ENCODE measurements at regions not wholly inside any gene's neighbourhood (a gene's known extent, or its start where the extent isn't known, plus 50 kb on each side); places are given as distances from the start of the nearest gene placed in this dataset.

DNA sequence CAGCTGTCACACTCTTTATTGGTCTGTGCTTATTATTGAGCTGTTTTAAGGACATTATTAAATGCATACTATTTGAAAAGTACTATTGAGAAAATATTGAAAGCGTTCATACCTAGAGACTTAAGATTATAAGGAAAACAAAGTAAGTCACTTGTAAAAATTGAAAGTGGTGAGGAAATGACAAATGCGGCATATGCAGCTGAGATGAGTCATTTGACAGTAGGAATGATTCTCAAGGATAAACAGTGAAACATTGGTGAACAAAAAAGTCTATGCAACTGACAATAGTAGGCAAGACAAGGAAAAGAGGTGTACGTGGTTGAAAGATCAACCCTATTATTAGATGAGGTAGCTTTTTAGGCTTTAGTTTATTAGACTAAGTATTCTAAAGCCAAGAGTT lies 82.6 kb upstream of the MAP10 start:
- TF ChIP-seq, protein P1, sequence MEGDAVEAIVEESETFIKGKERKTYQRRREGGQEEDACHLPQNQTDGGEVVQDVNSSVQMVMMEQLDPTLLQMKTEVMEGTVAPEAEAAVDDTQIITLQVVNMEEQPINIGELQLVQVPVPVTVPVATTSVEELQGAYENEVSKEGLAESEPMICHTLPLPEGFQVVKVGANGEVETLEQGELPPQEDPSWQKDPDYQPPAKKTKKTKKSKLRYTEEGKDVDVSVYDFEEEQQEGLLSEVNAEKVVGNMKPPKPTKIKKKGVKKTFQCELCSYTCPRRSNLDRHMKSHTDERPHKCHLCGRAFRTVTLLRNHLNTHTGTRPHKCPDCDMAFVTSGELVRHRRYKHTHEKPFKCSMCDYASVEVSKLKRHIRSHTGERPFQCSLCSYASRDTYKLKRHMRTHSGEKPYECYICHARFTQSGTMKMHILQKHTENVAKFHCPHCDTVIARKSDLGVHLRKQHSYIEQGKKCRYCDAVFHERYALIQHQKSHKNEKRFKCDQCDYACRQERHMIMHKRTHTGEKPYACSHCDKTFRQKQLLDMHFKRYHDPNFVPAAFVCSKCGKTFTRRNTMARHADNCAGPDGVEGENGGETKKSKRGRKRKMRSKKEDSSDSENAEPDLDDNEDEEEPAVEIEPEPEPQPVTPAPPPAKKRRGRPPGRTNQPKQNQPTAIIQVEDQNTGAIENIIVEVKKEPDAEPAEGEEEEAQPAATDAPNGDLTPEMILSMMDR (IDR thresholded peaks at IDR 0.05; ENCODE audit: insufficient read depth, low read length), result no peak
- no peak for TF ChIP-seq POLR2AphosphoS5 (IDR thresholded peaks at IDR 0.05; ENCODE audit: low read depth)

All from HL-60 (cell line).